Fibroblast of lung (primary cell): ENCODE measurements at regions not wholly inside any gene's neighbourhood (a gene's known extent, or its start where the extent isn't known, plus 50 kb on each side); places are given as distances from the start of the nearest gene placed in this dataset.

Experiments used
- DNase-seq, 2 donors: peaks; one replicate each; pipeline versions ENCODE4 v3.0.0 to v3.0.0-alpha.2; 2010; ENCODE audit warnings: low read depth in 2 of 2
- H2AFZ ChIP-seq: 2 replicates; pipeline ENCODE4 v1.5.1; 2012; ENCODE audit warnings: low read length, control low read depth, inconsistent platforms
- H3K27ac ChIP-seq: 2 replicates; pipeline ENCODE4 v1.5.1; 2011; ENCODE audit warnings: low read length, control low read depth; ENCODE audit not compliant: insufficient read depth
- H3K27me3 ChIP-seq: 2 replicates; pipeline ENCODE4 v1.5.1; 2011; ENCODE audit warnings: mild to moderate bottlenecking, low read length; ENCODE audit not compliant: control insufficient read depth, insufficient read depth
- H3K36me3 ChIP-seq: 2 replicates; pipeline ENCODE4 v1.5.1; 2011; ENCODE audit warnings: low read length; ENCODE audit not compliant: control insufficient read depth, insufficient read depth
- H3K4me1 ChIP-seq: 2 replicates; pipeline ENCODE4 v1.5.1; 2011; ENCODE audit warnings: low read length; ENCODE audit not compliant: control insufficient read depth, insufficient read depth; ENCODE audit errors: extremely low read depth
- H3K4me2 ChIP-seq: 2 replicates; pipeline ENCODE4 v1.5.1; 2011; ENCODE audit warnings: low read length, control low read depth; ENCODE audit not compliant: insufficient read depth; ENCODE audit errors: extremely low read depth
- H3K4me3 ChIP-seq, 4 experiments: fragments of 200-600 bp in 1 of 4; sonication (generic) in 1 of 4; replicated peaks in 1 of 4; 2 replicates each; pipeline ENCODE4 v1.5.1; 2011 to 2016; ENCODE audit warnings: low read length in 4 of 4, low read depth in 3 of 4, mild to moderate bottlenecking in 3 of 4, control low read depth in 2 of 4, inconsistent platforms in 1 of 4, mixed read lengths in 1 of 4; ENCODE audit not compliant: insufficient read depth in 1 of 4; ENCODE audit errors: control extremely low read depth in 1 of 4
- H3K79me2 ChIP-seq: 2 replicates; pipeline ENCODE4 v1.5.1; 2012; ENCODE audit warnings: mild to moderate bottlenecking, low read length, inconsistent platforms; ENCODE audit not compliant: control insufficient read depth, insufficient read depth
- H3K9ac ChIP-seq: 2 replicates; pipeline ENCODE4 v1.5.1; 2011; ENCODE audit warnings: mild to moderate bottlenecking, low read length, control low read depth; ENCODE audit not compliant: insufficient read depth
- H3K9me3 ChIP-seq: 2 replicates; pipeline ENCODE4 v1.5.1; 2012; ENCODE audit warnings: low read depth, low read length; ENCODE audit not compliant: control insufficient read depth, insufficient read depth
- H4K20me1 ChIP-seq: 2 replicates; pipeline ENCODE4 v1.5.1; 2011; ENCODE audit warnings: low read length; ENCODE audit not compliant: control insufficient read depth, insufficient read depth; ENCODE audit errors: extremely low read depth
- CTCF ChIP-seq, 2 donors: IDR thresholded peaks in 1 of 2; conservative IDR thresholded peaks in 1 of 2; 1 replicate in 1 of 2; 2 replicates in 1 of 2; pipeline ENCODE4 v1.5.1; 2011 to 2012; ENCODE audit warnings: low read length in 2 of 2, control low read depth in 1 of 2, inconsistent platforms in 1 of 2, low read depth in 1 of 2, mild to moderate bottlenecking in 1 of 2
- EZH2 ChIP-seq: IDR thresholded peaks from 2 replicates; pipeline ENCODE4 v1.5.1; 2012; ENCODE audit warnings: low read length, control low read depth, mild to moderate bottlenecking; ENCODE audit errors: missing control alignments

- TF ChIP-seq CTCF (conservative IDR thresholded peaks at IDR 0.05 in 1 of 2, IDR thresholded peaks at IDR 0.05 in 1 of 2; ENCODE audit: low read depth in 1 of 2, low read length in 2 of 2) = no peak
- no peak for TF ChIP-seq EZH2
- Histone ChIP-seq H3K9ac (no peak overlapping the region), H3K27ac (no peak overlapping the region), H4K20me1 (no peaks in the 10 kb centered on the region), H3K4me2 (no peak overlapping the region), H3K4me3 (no peak overlapping the region), H3K4me1 (no peaks in the 10 kb centered on the region), H3K79me2 (no peaks in the 10 kb centered on the region), H3K36me3 (no peaks in the 10 kb centered on the region), H3K27me3 (no peaks in the 10 kb centered on the region), H3K9me3 (no peaks in the 10 kb centered on the region), H2AFZ (no peak overlapping the region)
- no peak for DNase-seq
Measured at GRCh38 chr3:94778289-94778688, 715.4 kb downstream of the NSUN3 start.

- H3K4me1 ChIP-seq = no peaks in the 10 kb centered on the region
- H3K9ac ChIP-seq = no peak overlapping the region
- H4K20me1 ChIP-seq = no peaks in the 10 kb centered on the region
- no peak overlapping the region for H2AFZ ChIP-seq
- H3K36me3 ChIP-seq = no peaks in the 10 kb centered on the region
- H3K9me3 ChIP-seq = no peaks in the 10 kb centered on the region
- no peaks in the 10 kb centered on the region for H3K27me3 ChIP-seq
- H3K4me3 ChIP-seq = no peak overlapping the region
- H3K4me2 ChIP-seq = no peak overlapping the region
- DNase-seq = no peak
- H3K79me2 ChIP-seq = no peaks in the 10 kb centered on the region
- TF ChIP-seq CTCF (conservative IDR thresholded peaks at IDR 0.05 in 1 of 2, IDR thresholded peaks at IDR 0.05 in 1 of 2; ENCODE audit: low read depth in 1 of 2, low read length in 2 of 2) (no peak), EZH2 (no peak)
- no peak overlapping the region for H3K27ac ChIP-seq
Measured at GRCh38 chr3:94778814-94779494, 716.1 kb downstream of the NSUN3 start.

GRCh38 chr3:94779699-94780098 lies 716.8 kb downstream of the NSUN3 start:
- Histone ChIP-seq H3K36me3 (no peaks in the 10 kb centered on the region), H3K9ac (no peak overlapping the region)
- no peak for TF ChIP-seq CTCF (conservative IDR thresholded peaks at IDR 0.05 in 1 of 2, IDR thresholded peaks at IDR 0.05 in 1 of 2; ENCODE audit: low read depth in 1 of 2, low read length in 2 of 2)
- TF ChIP-seq EZH2 = no peak

More at GRCh38 chr3:94779699-94780098, 716.8 kb downstream of the NSUN3 start:
- Histone ChIP-seq H3K27me3 (no peaks in the 10 kb centered on the region), H3K27ac (no peak overlapping the region), H3K79me2 (no peaks in the 10 kb centered on the region), H3K4me3 (no peak overlapping the region), H2AFZ (no peak overlapping the region), H3K4me2 (no peak overlapping the region), H3K4me1 (no peaks in the 10 kb centered on the region), H3K9me3 (no peaks in the 10 kb centered on the region), H4K20me1 (no peaks in the 10 kb centered on the region)
- no peak for DNase-seq
